Fibroblast of the aortic adventitia (primary cell): ENCODE measurements at regions not wholly inside any gene's neighbourhood (a gene's known extent, or its start where the extent isn't known, plus 50 kb on each side); places are given as distances from the start of the nearest gene placed in this dataset.

ENCODE experiments used
- DNase-seq: peaks from one replicate; pipeline ENCODE4 v3.0.0-alpha.2; 2010; ENCODE audit warnings: low read depth
- H3K4me3 ChIP-seq: 2 replicates; pipeline ENCODE4 v1.5.1; 2011; ENCODE audit warnings: low read depth, mild to moderate bottlenecking, control low read depth, low read length, moderate library complexity
- TF ChIP-seq, protein P1 (sequence below): IDR thresholded peaks from 2 replicates; pipeline ENCODE4 v1.5.1; 2011; ENCODE audit warnings: mild to moderate bottlenecking, low read length, control low read depth, inconsistent platforms; ENCODE audit not compliant: insufficient read depth

- no peak overlapping the region for H3K4me3 ChIP-seq
- no peak for DNase-seq
- TF ChIP-seq, protein P1, sequence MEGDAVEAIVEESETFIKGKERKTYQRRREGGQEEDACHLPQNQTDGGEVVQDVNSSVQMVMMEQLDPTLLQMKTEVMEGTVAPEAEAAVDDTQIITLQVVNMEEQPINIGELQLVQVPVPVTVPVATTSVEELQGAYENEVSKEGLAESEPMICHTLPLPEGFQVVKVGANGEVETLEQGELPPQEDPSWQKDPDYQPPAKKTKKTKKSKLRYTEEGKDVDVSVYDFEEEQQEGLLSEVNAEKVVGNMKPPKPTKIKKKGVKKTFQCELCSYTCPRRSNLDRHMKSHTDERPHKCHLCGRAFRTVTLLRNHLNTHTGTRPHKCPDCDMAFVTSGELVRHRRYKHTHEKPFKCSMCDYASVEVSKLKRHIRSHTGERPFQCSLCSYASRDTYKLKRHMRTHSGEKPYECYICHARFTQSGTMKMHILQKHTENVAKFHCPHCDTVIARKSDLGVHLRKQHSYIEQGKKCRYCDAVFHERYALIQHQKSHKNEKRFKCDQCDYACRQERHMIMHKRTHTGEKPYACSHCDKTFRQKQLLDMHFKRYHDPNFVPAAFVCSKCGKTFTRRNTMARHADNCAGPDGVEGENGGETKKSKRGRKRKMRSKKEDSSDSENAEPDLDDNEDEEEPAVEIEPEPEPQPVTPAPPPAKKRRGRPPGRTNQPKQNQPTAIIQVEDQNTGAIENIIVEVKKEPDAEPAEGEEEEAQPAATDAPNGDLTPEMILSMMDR, result no peak
These were observed 177.2 kb upstream of the CRIM1 start for GRCh38 chr2:36178384-36178783.

DNA sequence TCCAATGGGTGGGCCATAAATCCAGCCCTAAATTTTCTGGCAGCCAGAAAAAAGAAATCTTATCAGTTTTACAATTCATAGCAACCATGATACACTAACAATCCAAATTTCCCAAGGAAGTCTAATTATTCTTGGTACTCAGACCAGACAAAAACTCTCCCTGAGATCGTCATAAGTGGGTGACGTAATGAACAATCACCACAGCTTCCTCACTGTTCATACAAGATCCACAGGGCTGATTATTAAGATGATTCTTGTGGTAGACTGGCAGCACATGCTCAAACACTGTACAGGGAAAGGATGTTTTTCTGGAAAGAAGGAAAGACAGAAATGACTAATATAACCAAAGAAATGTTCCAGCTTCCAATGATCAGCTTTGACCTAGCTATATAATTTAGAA is 178.3 kb upstream of the CRIM1 start:
- no peak for DNase-seq
- H3K4me3 ChIP-seq, result no peak overlapping the region
- TF ChIP-seq, protein P1, result no peak

DNA sequence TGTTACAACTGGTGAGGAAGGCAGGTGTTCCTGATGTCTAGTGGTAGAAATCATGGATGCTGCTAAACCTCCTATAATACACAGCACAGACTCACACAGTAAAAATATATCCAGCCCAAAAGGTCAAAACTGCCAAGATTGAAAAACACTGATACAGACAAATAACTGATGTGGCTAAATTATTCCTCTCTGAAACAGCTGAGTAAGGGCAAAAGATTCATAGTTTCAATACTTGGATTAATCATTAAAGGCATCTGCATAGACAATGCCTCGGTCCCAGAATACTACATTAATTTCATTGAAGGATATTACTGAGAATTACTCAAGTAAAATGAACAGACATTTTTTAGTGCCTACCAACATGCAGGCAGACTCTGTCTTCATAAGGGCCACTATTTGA is 180.7 kb upstream of the CRIM1 start:
- TF ChIP-seq, protein P1, result no peak
- no peak for DNase-seq
- no peak overlapping the region for H3K4me3 ChIP-seq

DNA sequence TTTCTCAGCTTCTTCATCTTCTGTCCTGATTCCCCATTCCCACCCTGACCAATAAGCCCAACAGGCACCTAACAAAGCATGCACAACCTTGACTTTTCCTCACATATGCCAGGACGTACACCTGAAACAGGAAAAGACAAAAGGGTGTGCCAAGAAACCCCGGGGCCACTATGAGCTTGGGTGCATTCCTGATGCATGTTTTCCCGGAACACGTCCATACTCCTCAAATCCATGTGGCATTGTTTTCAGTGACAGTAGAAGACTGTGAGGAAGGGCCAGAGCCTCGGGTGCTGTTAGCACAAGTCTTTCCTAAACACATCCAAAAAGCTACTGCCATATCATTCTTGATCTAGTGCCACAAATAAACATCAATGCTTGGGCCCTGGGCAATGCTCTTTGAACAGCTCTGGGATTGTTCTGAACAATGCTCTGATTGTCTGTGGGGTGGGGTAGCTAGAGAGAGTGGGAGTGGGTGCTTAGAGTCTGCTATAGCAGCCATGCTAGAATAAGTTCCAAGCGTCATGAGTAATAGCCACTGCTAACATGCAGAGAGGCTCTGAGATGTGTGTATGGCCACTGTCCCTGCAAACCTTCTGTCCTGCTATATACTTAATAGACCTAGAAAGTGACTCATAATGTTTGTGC is 181.7 kb upstream of the CRIM1 start:
- no peak for DNase-seq
- TF ChIP-seq, protein P1, result no peak
- H3K4me3 ChIP-seq, result no peak overlapping the region

DNA sequence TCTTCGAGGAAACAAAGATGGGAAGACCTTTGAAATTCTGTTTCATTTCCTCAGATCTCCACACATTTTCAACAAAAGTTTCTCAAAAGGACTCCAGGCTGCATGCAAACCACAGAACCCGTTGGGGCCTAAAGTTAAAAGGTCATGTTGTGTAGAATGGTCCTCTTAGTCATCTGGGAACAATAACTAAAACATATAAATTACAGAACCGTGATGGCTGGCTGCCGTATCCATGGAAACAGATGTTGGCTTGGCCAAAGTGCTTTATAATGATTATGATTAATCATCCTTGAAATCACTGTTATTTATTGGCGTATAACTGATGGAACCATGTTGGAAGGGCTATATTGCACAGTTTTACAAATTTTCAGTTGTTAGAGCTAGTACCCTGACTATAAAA is 182.8 kb upstream of the CRIM1 start:
- TF ChIP-seq, protein P1, result no peak
- no peak overlapping the region for H3K4me3 ChIP-seq
- no peak for DNase-seq

DNA sequence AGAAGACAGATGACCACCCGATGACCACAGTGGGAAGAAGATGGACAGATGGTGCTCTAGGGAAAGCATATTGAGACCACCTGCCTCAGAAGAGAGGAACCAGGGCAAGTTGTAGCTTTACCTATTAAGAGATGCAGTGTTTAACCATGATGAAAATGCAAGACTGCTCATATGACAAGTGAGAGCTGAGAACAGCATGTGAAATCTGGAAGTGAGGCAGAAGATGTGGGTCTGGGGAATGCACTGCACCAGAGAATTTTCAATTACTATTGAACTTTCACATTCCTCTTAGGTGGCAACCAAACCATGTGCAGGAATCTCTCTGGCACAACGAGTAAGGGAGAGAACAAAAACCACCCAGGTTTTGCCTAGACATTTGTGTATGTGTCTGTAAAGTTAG is 184.8 kb upstream of the CRIM1 start:
- DNase-seq, result no peak
- TF ChIP-seq, protein P1, result no peak
- H3K4me3 ChIP-seq, result no peak overlapping the region

- TF ChIP-seq, protein P1, result no peak
- H3K4me3 ChIP-seq, result no peak overlapping the region
- DNase-seq, result no peak
These were observed 185.7 kb upstream of the CRIM1 start for GRCh38 chr2:36169843-36170242.
